Thymus (tissue), 11 donors: ENCODE measurements at regions not wholly inside any gene's neighbourhood (a gene's known extent, or its start where the extent isn't known, plus 50 kb on each side); places are given as distances from the start of the nearest gene placed in this dataset.

Source experiments
- DNase-seq, 9 donors: peaks; one replicate each; pipeline ENCODE4 v3.0.0-alpha.2; 2013; ENCODE audit warnings: low spot score in 9 of 9, low read depth in 6 of 9, missing footprints in 1 of 9
- H3K27ac ChIP-seq, 2 donors: one replicate each; pipeline ENCODE4 v1.5.1; 2013; ENCODE audit warnings: control low read depth in 1 of 2, low read depth in 1 of 2, low read length in 1 of 2, mild to moderate bottlenecking in 1 of 2, moderate library complexity in 1 of 2
- H3K27me3 ChIP-seq, 2 donors: one replicate each; pipeline ENCODE4 v1.5.1; 2013; ENCODE audit warnings: low read length in 1 of 2; ENCODE audit not compliant: control insufficient read depth in 2 of 2, insufficient read depth in 1 of 2
- H3K36me3 ChIP-seq, 2 donors: one replicate each; pipeline ENCODE4 v1.5.1; 2013; ENCODE audit warnings: low read length in 1 of 2, mild to moderate bottlenecking in 1 of 2, moderate library complexity in 1 of 2; ENCODE audit not compliant: control insufficient read depth in 2 of 2, insufficient read depth in 2 of 2
- H3K4me1 ChIP-seq, 2 donors: one replicate each; pipeline ENCODE4 v1.5.1; 2013; ENCODE audit warnings: low read length in 2 of 2; ENCODE audit not compliant: control insufficient read depth in 2 of 2, insufficient read depth in 2 of 2
- H3K4me3 ChIP-seq, 2 donors: one replicate each; pipeline ENCODE4 v1.5.1; 2013; ENCODE audit warnings: low read length in 2 of 2, control low read depth in 1 of 2, mild to moderate bottlenecking in 1 of 2
- H3K9me3 ChIP-seq, 2 donors: one replicate each; pipeline ENCODE4 v1.5.1; 2013; ENCODE audit warnings: low read length in 1 of 2, mild to moderate bottlenecking in 1 of 2; ENCODE audit not compliant: control insufficient read depth in 2 of 2, insufficient read depth in 1 of 2
- WGBS: extraction: QIAGEN DNeasy Blood & Tissue Kit; methylation state at CpG from one replicate; pipeline ENCODE4 v1.1.7; 2013; 5-methylcytosine and 5-hydroxymethylcytosine counted together
- donor health status: healthy.

- Histone ChIP-seq H3K9me3 (no peaks in the 10 kb centered on the region), H3K4me3 (no peak overlapping the region), H3K4me1 (peaks cover 0 to 8% of the 10 kb centered on the region in 2 donors), H3K36me3 (no peaks in the 10 kb centered on the region), H3K27ac (no peak overlapping the region), H3K27me3 (no peaks in the 10 kb centered on the region)
- WGBS: 97% methylated on average over 3 of the region's 3 CpGs
- DNase-seq: no peak
Observed at GRCh38 chr21:35397781-35398180, 348.7 kb upstream of the RUNX1 start.

GRCh38 chr21:35396655-35397054 is 347.6 kb upstream of the RUNX1 start:
- 95% methylated on average over 4 of the region's 4 CpGs for WGBS

GRCh38 chr21:35395728-35396127 is 346.6 kb upstream of the RUNX1 start:
- 82% methylated on average over 1 of the region's 1 CpG for WGBS
- Histone ChIP-seq H3K36me3 (no peaks in the 10 kb centered on the region), H3K4me1 (peaks cover 0 to 8% of the 10 kb centered on the region in 2 donors), H3K4me3 (no peak overlapping the region), H3K9me3 (no peaks in the 10 kb centered on the region), H3K27me3 (no peaks in the 10 kb centered on the region), H3K27ac (no peak overlapping the region)
- DNase-seq: no peak

More at GRCh38 chr21:35396655-35397054, 347.6 kb upstream of the RUNX1 start:
- Histone ChIP-seq H3K9me3 (no peaks in the 10 kb centered on the region), H3K36me3 (no peaks in the 10 kb centered on the region), H3K27me3 (no peaks in the 10 kb centered on the region), H3K4me1 (peaks cover 0 to 8% of the 10 kb centered on the region in 2 donors), H3K27ac (no peak overlapping the region), H3K4me3 (no peak overlapping the region)
- no peak for DNase-seq

- H3K27ac ChIP-seq: no peak overlapping the region
Observed at GRCh38 chr21:35394634-35395369, 345.7 kb upstream of the RUNX1 start.

GRCh38 chr21:35394049-35394448 is 344.9 kb upstream of the RUNX1 start:
- H3K4me1 ChIP-seq: peaks cover 0 to 5% of the 10 kb centered on the region in 2 donors
- 97% methylated on average over 1 of the region's 1 CpG for WGBS
- no peaks in the 10 kb centered on the region for H3K36me3 ChIP-seq
- DNase-seq: no peak
- no peak overlapping the region for H3K27ac ChIP-seq
- H3K27me3 ChIP-seq: no peaks in the 10 kb centered on the region
- no peaks in the 10 kb centered on the region for H3K9me3 ChIP-seq
- H3K4me3 ChIP-seq: no peak overlapping the region

More at GRCh38 chr21:35394634-35395369, 345.7 kb upstream of the RUNX1 start:
- 93% methylated on average over 7 of the region's 7 CpGs for WGBS
- Histone ChIP-seq H3K9me3 (no peaks in the 10 kb centered on the region), H3K4me3 (no peak overlapping the region), H3K4me1 (peaks cover 0 to 7% of the 10 kb centered on the region in 2 donors), H3K27me3 (no peaks in the 10 kb centered on the region), H3K36me3 (no peaks in the 10 kb centered on the region)
- no peak for DNase-seq

- WGBS: 91% methylated on average over 5 of the region's 5 CpGs
- no peaks in the 10 kb centered on the region for H3K27me3 ChIP-seq
- H3K4me1 ChIP-seq: no peaks in the 10 kb centered on the region
- no peaks in the 10 kb centered on the region for H3K36me3 ChIP-seq
- no peaks in the 10 kb centered on the region for H3K9me3 ChIP-seq
- no peak overlapping the region for H3K27ac ChIP-seq
- DNase-seq: no peak
- H3K4me3 ChIP-seq: no peak overlapping the region
Observed at GRCh38 chr21:35390013-35390776, 341.1 kb upstream of the RUNX1 start.

- Histone ChIP-seq H3K4me1 (no peaks in the 10 kb centered on the region), H3K27me3 (no peaks in the 10 kb centered on the region), H3K36me3 (no peaks in the 10 kb centered on the region), H3K9me3 (no peaks in the 10 kb centered on the region), H3K4me3 (no peak overlapping the region), H3K27ac (no peak overlapping the region)
- WGBS: 92% methylated on average over 4 of the region's 4 CpGs
- DNase-seq: no peak
Observed at GRCh38 chr21:35386491-35387079, 337.5 kb upstream of the RUNX1 start.

GRCh38 chr21:35384375-35384774 is 335.3 kb upstream of the RUNX1 start:
- Histone ChIP-seq H3K9me3 (no peaks in the 10 kb centered on the region), H3K27ac (no peak overlapping the region), H3K4me3 (no peak overlapping the region), H3K4me1 (no peaks in the 10 kb centered on the region), H3K27me3 (no peaks in the 10 kb centered on the region), H3K36me3 (no peaks in the 10 kb centered on the region)
- DNase-seq: no peak
- over 99% methylated on average over 2 of the region's 2 CpGs for whole genome bisulfite sequencing

- Histone ChIP-seq H3K4me3 (no peak overlapping the region), H3K27ac (no peak overlapping the region), H3K27me3 (no peaks in the 10 kb centered on the region), H3K4me1 (no peaks in the 10 kb centered on the region), H3K36me3 (no peaks in the 10 kb centered on the region), H3K9me3 (no peaks in the 10 kb centered on the region)
- 98% methylated on average over 6 of the region's 6 CpGs for WGBS
- DNase-seq: no peak
Observed at GRCh38 chr21:35382696-35383095, 333.6 kb upstream of the RUNX1 start.
